Endodermal cell (in vitro differentiated cells): ENCODE measurements at regions not wholly inside any gene's neighbourhood (a gene's known extent, or its start where the extent isn't known, plus 50 kb on each side); places are given as distances from the start of the nearest gene placed in this dataset.

Experiments
- DNase-seq: peaks from one replicate; pipeline ENCODE4 v3.0.0-alpha.2; 2017
- H3K27ac ChIP-seq: 2 replicates; pipeline ENCODE4 v1.5.1; 2013; ENCODE audit warnings: mild to moderate bottlenecking, low read depth, low read length, moderate library complexity
- H3K27me3 ChIP-seq: 2 replicates; pipeline ENCODE4 v1.6.1; 2013; ENCODE audit warnings: mild to moderate bottlenecking, low read length, moderate library complexity; ENCODE audit not compliant: insufficient read depth, control insufficient read depth, poor library complexity, severe bottlenecking
- H3K36me3 ChIP-seq: 2 replicates; pipeline ENCODE4 v1.7.0; 2013; ENCODE audit warnings: mild to moderate bottlenecking, low read length, moderate library complexity; ENCODE audit not compliant: control insufficient read depth, insufficient read depth
- H3K4me1 ChIP-seq: one replicate; pipeline ENCODE4 v1.7.0; 2013; ENCODE audit warnings: low read length; ENCODE audit not compliant: control insufficient read depth, insufficient read depth
- H3K4me3 ChIP-seq: 2 replicates; pipeline ENCODE4 v1.5.1; 2013; ENCODE audit warnings: mild to moderate bottlenecking, low read length, moderate library complexity
- H3K9ac ChIP-seq: 2 replicates; pipeline ENCODE4 v1.6.1; 2013; ENCODE audit warnings: mild to moderate bottlenecking, low read length, moderate library complexity; ENCODE audit not compliant: poor library complexity, severe bottlenecking; ENCODE audit errors: extremely low read depth
- H3K9me3 ChIP-seq: 2 replicates; pipeline ENCODE4 v1.6.1; 2013; ENCODE audit warnings: mild to moderate bottlenecking, low read length, moderate library complexity; ENCODE audit not compliant: control insufficient read depth
- H3K27ac Mint-ChIP-seq: 2 replicates; pipeline ENCODE4 v1.8.0; 2020; ENCODE audit warnings: mixed read lengths
- H3K27me3 Mint-ChIP-seq: 2 replicates; pipeline ENCODE4 v1.8.0; 2021; ENCODE audit warnings: mild to moderate bottlenecking, mixed read lengths; ENCODE audit not compliant: insufficient read depth
- H3K36me3 Mint-ChIP-seq: 2 replicates; pipeline ENCODE4 v1.8.0; 2020; ENCODE audit warnings: low read depth, mixed read lengths
- H3K4me1 Mint-ChIP-seq: 2 replicates; pipeline ENCODE4 v1.8.0; 2020; ENCODE audit warnings: mixed read lengths
- H3K4me3 Mint-ChIP-seq: 2 replicates; pipeline ENCODE4 v1.8.0; 2020; ENCODE audit warnings: mild to moderate bottlenecking, moderate library complexity, mixed read lengths
- H3K9me3 Mint-ChIP-seq: 2 replicates; pipeline ENCODE4 v1.8.0; 2020; ENCODE audit warnings: mild to moderate bottlenecking, mixed read lengths
- WGBS, 2 experiments: methylation state at CpG; one replicate each; pipeline versions ENCODE4 v1.1.5 to v1.1.7; 2013; ENCODE audit warnings: missing lambda C conversion rate in 2 of 2, mixed read lengths in 1 of 2; ENCODE audit not compliant: insufficient coverage in 1 of 2, insufficient read length in 1 of 2; 5-methylcytosine and 5-hydroxymethylcytosine counted together
- TF ChIP-seq, protein P1 (sequence below): fragments of 200-600 bp; sonication (generic); conservative IDR thresholded peaks from 2 replicates; pipeline ENCODE4 v1.5.0; 2021; ENCODE audit warnings: antibody characterized with exemption, mild to moderate bottlenecking

DNA sequence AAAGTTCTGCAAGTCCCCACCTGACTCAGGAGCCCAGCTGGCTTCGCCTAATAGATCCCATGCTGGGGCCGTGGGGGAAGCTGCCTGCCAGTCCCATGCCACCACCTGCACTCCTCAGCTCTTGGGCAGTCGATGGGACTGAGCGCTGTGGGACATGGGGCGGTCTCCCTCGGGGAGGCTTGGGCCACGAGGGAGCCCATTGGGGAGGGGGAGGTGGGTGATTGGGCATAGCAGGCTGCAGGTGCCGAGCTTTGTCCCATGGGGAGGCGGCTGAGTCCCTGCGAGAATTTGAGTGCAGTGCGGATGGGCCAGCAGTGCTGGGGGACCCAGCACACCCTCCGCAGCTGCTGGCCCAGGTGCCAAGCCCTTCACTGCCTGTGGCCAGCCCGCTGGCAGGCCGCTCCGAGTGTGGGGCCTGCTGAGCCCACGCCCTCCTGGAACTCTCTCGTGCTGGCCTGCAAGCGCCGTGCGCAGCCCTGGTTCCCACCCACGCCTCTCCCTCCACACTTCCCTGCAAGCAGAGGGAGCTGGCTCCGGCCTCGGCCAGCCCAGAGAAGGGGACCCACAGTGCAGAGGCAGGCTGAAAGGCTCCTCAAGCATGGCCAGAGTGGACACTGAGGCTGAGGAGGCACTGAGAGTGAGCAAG lies 467.3 kb downstream of the IRS2 start:
- TF ChIP-seq, protein P1, sequence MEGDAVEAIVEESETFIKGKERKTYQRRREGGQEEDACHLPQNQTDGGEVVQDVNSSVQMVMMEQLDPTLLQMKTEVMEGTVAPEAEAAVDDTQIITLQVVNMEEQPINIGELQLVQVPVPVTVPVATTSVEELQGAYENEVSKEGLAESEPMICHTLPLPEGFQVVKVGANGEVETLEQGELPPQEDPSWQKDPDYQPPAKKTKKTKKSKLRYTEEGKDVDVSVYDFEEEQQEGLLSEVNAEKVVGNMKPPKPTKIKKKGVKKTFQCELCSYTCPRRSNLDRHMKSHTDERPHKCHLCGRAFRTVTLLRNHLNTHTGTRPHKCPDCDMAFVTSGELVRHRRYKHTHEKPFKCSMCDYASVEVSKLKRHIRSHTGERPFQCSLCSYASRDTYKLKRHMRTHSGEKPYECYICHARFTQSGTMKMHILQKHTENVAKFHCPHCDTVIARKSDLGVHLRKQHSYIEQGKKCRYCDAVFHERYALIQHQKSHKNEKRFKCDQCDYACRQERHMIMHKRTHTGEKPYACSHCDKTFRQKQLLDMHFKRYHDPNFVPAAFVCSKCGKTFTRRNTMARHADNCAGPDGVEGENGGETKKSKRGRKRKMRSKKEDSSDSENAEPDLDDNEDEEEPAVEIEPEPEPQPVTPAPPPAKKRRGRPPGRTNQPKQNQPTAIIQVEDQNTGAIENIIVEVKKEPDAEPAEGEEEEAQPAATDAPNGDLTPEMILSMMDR, result no peak
- no peaks in the 10 kb centered on the region for H3K36me3 Mint-ChIP-seq
- Histone ChIP-seq H3K4me3 (no peak overlapping the region), H3K9ac (no peak overlapping the region), H3K4me1 (no peaks in the 10 kb centered on the region), H3K9me3 (no peaks in the 10 kb centered on the region), H3K27ac (no peak overlapping the region), H3K36me3 (no peaks in the 10 kb centered on the region), H3K27me3 (no peaks in the 10 kb centered on the region)
- no peaks in the 10 kb centered on the region for H3K27me3 Mint-ChIP-seq
- peaks cover 3% of the 10 kb centered on the region for H3K4me1 Mint-ChIP-seq
- H3K4me3 Mint-ChIP-seq, result no peak overlapping the region
- no peak overlapping the region for H3K27ac Mint-ChIP-seq
- peaks cover 25% of the 10 kb centered on the region for H3K9me3 Mint-ChIP-seq
- DNase-seq, result no peak
- 88 to 90% methylated on average over 11 to 23 of the region's 23 CpGs for WGBS, 2 experiments

DNA sequence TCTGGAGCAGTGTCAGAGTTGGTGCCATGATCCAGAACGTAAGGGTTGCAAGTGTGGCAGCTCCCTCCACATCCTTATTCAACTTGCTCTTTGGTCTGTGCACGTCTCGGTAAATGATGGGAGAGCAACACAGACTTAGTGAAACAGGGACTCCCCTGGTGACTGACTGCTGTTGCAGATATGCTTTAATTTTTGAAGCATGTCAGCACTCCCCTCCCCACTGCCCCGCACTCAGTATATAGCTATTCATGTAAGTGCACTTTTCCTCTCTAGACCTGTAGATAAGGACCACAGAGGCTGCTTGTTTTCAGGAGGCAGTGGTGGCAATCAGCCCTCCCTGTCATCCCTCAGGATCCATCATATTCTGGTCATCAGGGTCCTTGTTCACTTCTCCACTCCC lies 470.9 kb downstream of the IRS2 start:
- no peak for DNase-seq
- H3K9me3 Mint-ChIP-seq, result peaks cover 46% of the 10 kb centered on the region
- H3K27ac ChIP-seq, result no peak overlapping the region
- TF ChIP-seq, protein P1, result no peak
- H3K4me3 Mint-ChIP-seq, result no peak overlapping the region
- H3K4me3 ChIP-seq, result no peak overlapping the region
- WGBS, 2 experiments, result 96 to 97% methylated on average over 3 to 4 of the region's 4 CpGs
- no peaks in the 10 kb centered on the region for H3K4me1 ChIP-seq
- peaks cover 6% of the 10 kb centered on the region for H3K9me3 ChIP-seq
- no peaks in the 10 kb centered on the region for H3K27me3 Mint-ChIP-seq
- H3K4me1 Mint-ChIP-seq, result peaks cover 3% of the 10 kb centered on the region
- H3K36me3 ChIP-seq, result no peaks in the 10 kb centered on the region
- no peaks in the 10 kb centered on the region for H3K27me3 ChIP-seq
- no peak overlapping the region for H3K9ac ChIP-seq
- H3K36me3 Mint-ChIP-seq, result no peaks in the 10 kb centered on the region
- H3K27ac Mint-ChIP-seq, result no peak overlapping the region

DNA sequence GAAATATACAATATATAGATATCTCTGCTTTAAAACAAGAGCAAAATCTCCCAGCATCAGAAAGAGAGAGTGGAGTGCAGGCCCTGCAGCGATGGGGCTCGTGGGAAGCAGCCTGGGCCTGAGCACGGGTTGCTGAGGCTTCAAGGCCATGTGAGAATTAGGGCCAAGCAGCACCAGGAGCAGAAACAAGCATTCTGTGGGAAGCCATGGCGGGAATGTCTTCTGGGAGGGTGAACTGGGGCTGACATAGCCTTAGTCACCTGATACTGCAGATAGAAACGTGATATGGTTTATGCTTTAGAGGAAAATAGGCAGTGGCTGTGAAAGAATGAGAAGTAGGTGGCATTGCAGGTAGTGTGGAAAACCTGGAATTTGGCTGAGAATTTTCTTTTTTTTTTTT lies 472.3 kb downstream of the IRS2 start:
- Mint-ChIP-seq H3K27me3 (no peaks in the 10 kb centered on the region), H3K4me1 (peaks cover 6% of the 10 kb centered on the region), H3K4me3 (no peak overlapping the region), H3K27ac (no peak overlapping the region), H3K36me3 (no peaks in the 10 kb centered on the region), H3K9me3 (peaks cover 52% of the 10 kb centered on the region)
- TF ChIP-seq, protein P1, result no peak
- no peaks in the 10 kb centered on the region for H3K27me3 ChIP-seq
- no peak overlapping the region for H3K27ac ChIP-seq
- DNase-seq, result no peak
- 88 to 93% methylated on average over 3 to 5 of the region's 5 CpGs for WGBS, 2 experiments
- no peaks in the 10 kb centered on the region for H3K4me1 ChIP-seq
- H3K9me3 ChIP-seq, result peaks cover 9% of the 10 kb centered on the region
- no peak overlapping the region for H3K4me3 ChIP-seq
- H3K9ac ChIP-seq, result no peak overlapping the region
- no peaks in the 10 kb centered on the region for H3K36me3 ChIP-seq
